IMR-90 (cell line): ENCODE measurements at regions not wholly inside any gene's neighbourhood (a gene's known extent, or its start where the extent isn't known, plus 50 kb on each side); places are given as distances from the start of the nearest gene placed in this dataset.

Experiments
- ATAC-seq: fragments of 200-7000 bp; cut with Tn5 transposase; 2 replicates; pipeline ENCODE4 v1.9.1; 2020; ENCODE audit warnings: low read depth, mild to moderate bottlenecking, moderate library complexity
- BruUV-seq: library from RNA; stranded (reverse); fragments of 400-500 nt; replicated peaks from 2 replicates; lab custom pipeline; 2021; lab: Mats Ljungman, UMichigan
- CTCF ChIA-PET: fragments of 300-600 bp; formaldehyde crosslinking; extraction: SDS; loops from one replicate; lab custom pipeline; 2021; ENCODE audit warnings: antibody characterized with exemption; lab: Yijun Ruan, JAX
- POLR2A ChIA-PET: fragments of 300-600 bp; sonication (Branson Sonifier 250); formaldehyde crosslinking; loops from one replicate; lab custom pipeline; 2022; ENCODE audit warnings: antibody characterized with exemption; ENCODE audit not compliant: unreplicated experiment; lab: Charles Lee
- DNase-seq: peaks from one replicate; pipeline ENCODE4 v3.0.0; 2013
- H2AFZ ChIP-seq: replicated peaks from 2 replicates; pipeline ENCODE3; 2013; ENCODE audit warnings: low read length, mild to moderate bottlenecking; ENCODE audit not compliant: poor library complexity
- H2AK5ac ChIP-seq: 2 replicates; pipeline ENCODE4 v1.6.1; 2013; ENCODE audit warnings: low read depth, low read length, inconsistent platforms
- H2AK9ac ChIP-seq: replicated peaks from 2 replicates; pipeline ENCODE3; 2013; ENCODE audit warnings: mild to moderate bottlenecking, low read depth, low read length, moderate library complexity; ENCODE audit not compliant: poor library complexity
- H2BK120ac ChIP-seq: 2 replicates; pipeline ENCODE4 v1.6.1; 2013; ENCODE audit warnings: low read depth, low read length, inconsistent platforms
- H2BK15ac ChIP-seq: 3 replicates; pipeline ENCODE4 v1.6.1; 2013; ENCODE audit warnings: low read depth, low read length, inconsistent platforms
- H2BK20ac ChIP-seq: 2 replicates; pipeline ENCODE4 v1.6.1; 2013; ENCODE audit warnings: low read depth, mild to moderate bottlenecking, inconsistent platforms, low read length, moderate library complexity
- H2BK5ac ChIP-seq: 2 replicates; pipeline ENCODE4 v1.6.1; 2013; ENCODE audit warnings: mild to moderate bottlenecking, low read depth, low read length, inconsistent platforms; ENCODE audit not compliant: poor library complexity, severe bottlenecking
- H3K14ac ChIP-seq: replicated peaks from 2 replicates; pipeline ENCODE4 v1.6.1; 2013; ENCODE audit warnings: low read depth, low read length, inconsistent platforms
- H3K18ac ChIP-seq: 2 replicates; pipeline ENCODE4 v1.6.1; 2013; ENCODE audit warnings: low read depth, low read length, control low read depth
- H3K23ac ChIP-seq: 2 replicates; pipeline ENCODE4 v1.6.1; 2013; ENCODE audit warnings: low read depth, low read length, inconsistent platforms
- H3K27ac ChIP-seq: 2 replicates; pipeline ENCODE4 v1.5.1; 2013; ENCODE audit warnings: mild to moderate bottlenecking, control low read depth, low read length; ENCODE audit not compliant: insufficient read depth
- H3K27me3 ChIP-seq: 2 replicates; pipeline ENCODE4 v1.6.1; 2013; ENCODE audit warnings: low read length; ENCODE audit not compliant: control insufficient read depth, insufficient read depth
- H3K36me3 ChIP-seq: 2 replicates; pipeline ENCODE4 v1.6.1; 2013; ENCODE audit warnings: low read length, mixed read lengths; ENCODE audit not compliant: control insufficient read depth, insufficient read depth
- H3K4ac ChIP-seq: 2 replicates; pipeline ENCODE4 v1.6.1; 2013; ENCODE audit warnings: low read depth, low read length, inconsistent platforms
- H3K4me1 ChIP-seq: 2 replicates; pipeline ENCODE4 v1.6.1; 2013; ENCODE audit warnings: low read length, mixed read lengths; ENCODE audit not compliant: control insufficient read depth, insufficient read depth
- H3K4me2 ChIP-seq: 2 replicates; pipeline ENCODE4 v1.6.1; 2013; ENCODE audit warnings: low read depth, mild to moderate bottlenecking, control low read depth, low read length, moderate library complexity
- H3K4me3 ChIP-seq: 2 replicates; pipeline ENCODE4 v1.5.1; 2013; ENCODE audit warnings: low read depth, mild to moderate bottlenecking, control low read depth, low read length, moderate library complexity; ENCODE audit not compliant: insufficient read depth
- H3K56ac ChIP-seq: 2 replicates; pipeline ENCODE4 v1.6.1; 2013; ENCODE audit warnings: low read length, inconsistent platforms; ENCODE audit not compliant: insufficient read depth; ENCODE audit errors: extremely low read depth
- H3K79me1 ChIP-seq, 2 experiments: 2 replicates each; pipeline ENCODE4 v1.6.1; 2013; ENCODE audit warnings: low read length in 2 of 2, inconsistent platforms in 1 of 2, low read depth in 1 of 2
- H3K9ac ChIP-seq: 2 replicates; pipeline ENCODE4 v1.6.1; 2013; ENCODE audit warnings: low read depth, low read length, control low read depth
- H3K9me1 ChIP-seq: 2 replicates; pipeline ENCODE4 v1.6.1; 2013; ENCODE audit warnings: low read length, inconsistent platforms; ENCODE audit not compliant: insufficient read depth
- H3K9me3 ChIP-seq: 2 replicates; pipeline ENCODE4 v1.6.1; 2013; ENCODE audit warnings: low read length; ENCODE audit not compliant: control insufficient read depth, insufficient read depth
- H4K20me1 ChIP-seq: 2 replicates; pipeline ENCODE4 v1.6.1; 2013; ENCODE audit warnings: low read length, inconsistent platforms; ENCODE audit not compliant: insufficient read depth
- H4K5ac ChIP-seq: 2 replicates; pipeline ENCODE4 v1.6.1; 2013; ENCODE audit warnings: mild to moderate bottlenecking, low read depth, low read length, control low read depth
- H4K8ac ChIP-seq, 2 experiments: 2 replicates each; pipeline ENCODE4 v1.6.1; 2013; ENCODE audit warnings: low read depth in 2 of 2, low read length in 2 of 2, control low read depth in 1 of 2, inconsistent platforms in 1 of 2
- H4K91ac ChIP-seq: 2 replicates; pipeline ENCODE4 v1.6.1; 2013; ENCODE audit warnings: low read depth, low read length, inconsistent platforms; ENCODE audit not compliant: insufficient read depth
- BHLHE40 ChIP-seq: fragments of 150-350 bp; IDR thresholded peaks from 2 replicates; pipeline ENCODE4 v1.6.1; 2016; ENCODE audit warnings: mild to moderate bottlenecking, low read depth, low read length
- CEBPB ChIP-seq: IDR thresholded peaks from 2 replicates; pipeline ENCODE4 v1.6.1; 2012; ENCODE audit warnings: low read depth, low read length, improper control_type of control experiment
- CHD1 ChIP-seq: IDR thresholded peaks from 2 replicates; pipeline ENCODE4 v1.6.1; 2012; ENCODE audit warnings: low read depth, low read length, improper control_type of control experiment
- FOS ChIP-seq: fragments of 150-350 bp; IDR thresholded peaks from 2 replicates; pipeline ENCODE4 v1.6.1; 2016; ENCODE audit warnings: low read depth, low read length
- MAFK ChIP-seq: IDR thresholded peaks from 2 replicates; pipeline ENCODE4 v1.6.1; 2012; ENCODE audit warnings: low read depth, low read length, improper control_type of control experiment
- MAZ ChIP-seq: IDR thresholded peaks from 2 replicates; pipeline ENCODE4 v1.6.1; 2012; ENCODE audit warnings: low read depth, mild to moderate bottlenecking, low read length, improper control_type of control experiment, moderate library complexity, borderline replicate concordance
- MXI1 ChIP-seq: IDR thresholded peaks from 2 replicates; pipeline ENCODE4 v1.6.1; 2012; ENCODE audit warnings: low read depth, mild to moderate bottlenecking, low read length, moderate library complexity, borderline replicate concordance
- NFE2L2 ChIP-seq: fragments of 150-350 bp; IDR thresholded peaks from 2 replicates; pipeline ENCODE4 v1.6.1; 2016; ENCODE audit warnings: low read depth, mild to moderate bottlenecking, low read length
- POLR2A ChIP-seq: IDR thresholded peaks from 2 replicates; pipeline ENCODE4 v1.6.1; 2012; ENCODE audit warnings: mild to moderate bottlenecking, low read depth, low read length
- RAD21 ChIP-seq: IDR thresholded peaks from 2 replicates; pipeline ENCODE4 v1.6.1; 2012; ENCODE audit warnings: low read length, improper control_type of control experiment
- RCOR1 ChIP-seq: IDR thresholded peaks from 2 replicates; pipeline ENCODE4 v1.6.1; 2012; ENCODE audit warnings: mild to moderate bottlenecking, low read length, improper control_type of control experiment; ENCODE audit not compliant: insufficient replicate concordance
- RFX5 ChIP-seq: IDR thresholded peaks from 2 replicates; pipeline ENCODE4 v1.8.0; 2012; ENCODE audit warnings: low read depth, mild to moderate bottlenecking, low read length, moderate library complexity
- SMC3 ChIP-seq: fragments of 150-350 bp; IDR thresholded peaks from 2 replicates; pipeline ENCODE4 v1.6.1; 2016; ENCODE audit warnings: low read depth, mild to moderate bottlenecking, antibody characterized with exemption, low read length, moderate library complexity
- WGBS, 2 experiments: methylation state at CpG; one replicate each; pipeline versions ENCODE4 v1.1.5 to v1.1.7; 2013; ENCODE audit warnings: missing lambda C conversion rate in 2 of 2; ENCODE audit not compliant: insufficient read length in 1 of 2; ENCODE audit errors: extremely low coverage in 2 of 2; 5-methylcytosine and 5-hydroxymethylcytosine counted together
- dilution Hi-C: fragments of 300-500 bp; cut with HindIII; formaldehyde crosslinking; loops from one replicate; pipeline ENCODE4 v1.14.3; 2018; ENCODE audit warnings: low sequenced_read_pairs; ENCODE audit not compliant: unreplicated experiment
- in situ Hi-C: fragments of 300-500 bp; cut with MboI; formaldehyde crosslinking; loops from 3 replicates; pipeline ENCODE4 v1.14.3; 2019; ENCODE audit warnings: low sequenced_read_pairs, inconsistent platforms, mixed read lengths
- intact Hi-C: fragments of 100-400 bp; cut with micrococcal nuclease; formaldehyde crosslinking; loops from 2 replicates; pipeline ENCODE4 v1.10.0; 2022
- TF ChIP-seq, protein P1 (sequence below): conservative IDR thresholded peaks from 2 replicates; pipeline ENCODE4 v1.5.1; 2012; ENCODE audit warnings: mild to moderate bottlenecking, low read depth, low read length, improper control_type of control experiment
- TF ChIP-seq, protein P2 (sequence below): fragments of 150-350 bp; IDR thresholded peaks from 2 replicates; pipeline ENCODE4 v1.6.1; 2016; ENCODE audit warnings: low read depth, mild to moderate bottlenecking, low read length, moderate library complexity, borderline replicate concordance
- TF ChIP-seq, protein P3 (sequence below): fragments of 150-350 bp; IDR thresholded peaks from 2 replicates; pipeline ENCODE4 v1.6.1; 2017; ENCODE audit warnings: mild to moderate bottlenecking, antibody characterized with exemption, low read length, low read depth

DNA sequence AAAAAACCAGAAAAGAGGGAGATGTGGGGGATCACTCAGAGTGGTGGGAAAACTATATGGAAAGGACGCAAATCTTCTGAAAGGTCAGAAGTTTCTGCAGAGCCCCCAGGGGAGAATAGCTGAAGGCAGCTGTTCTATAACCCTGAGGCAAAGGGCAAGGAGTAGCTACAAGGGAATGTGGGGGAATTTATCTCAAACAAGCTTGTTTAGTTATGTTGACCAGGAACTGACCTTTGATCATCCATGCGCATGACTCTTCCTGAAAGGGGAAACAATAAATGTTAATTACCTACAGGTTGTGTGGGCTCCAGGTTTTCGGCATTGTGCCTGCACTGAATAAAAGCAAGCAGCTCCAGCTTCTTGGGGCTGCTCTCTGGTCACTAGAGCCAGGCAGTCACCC is 968.5 kb downstream of the AACS start:
- in situ Hi-C loops (no loop called here), intact Hi-C loops (no loop called here), dilution Hi-C loops (no loop called here)
- Histone ChIP-seq H3K4ac (no peak overlapping the region), H3K14ac (no peak overlapping the region), H2AFZ (no peak overlapping the region), H3K79me1 (no peaks in the 10 kb centered on the region), H2BK20ac (no peak overlapping the region), H3K27ac (no peak overlapping the region), H2AK5ac (no peak overlapping the region), H3K36me3 (no peaks in the 10 kb centered on the region), H3K9me1 (no peaks in the 10 kb centered on the region), H3K23ac (no peak overlapping the region), H3K4me2 (no peak overlapping the region), H3K9ac (no peak overlapping the region), H2AK9ac (no peak overlapping the region), H3K4me3 (no peak overlapping the region), H3K27me3 (no peaks in the 10 kb centered on the region), H2BK15ac (no peak overlapping the region), H4K20me1 (no peaks in the 10 kb centered on the region), H2BK120ac (no peak overlapping the region), H4K8ac (no peak overlapping the region), H3K18ac (no peak overlapping the region), H2BK5ac (no peak overlapping the region), H3K9me3 (peaks cover 6% of the 10 kb centered on the region; the same call in 1 of the 2 replicates), H3K56ac (no peak overlapping the region), H4K5ac (no peak overlapping the region), H3K4me1 (no peaks in the 10 kb centered on the region), H4K91ac (no peak overlapping the region)
- CTCF ChIA-PET, result no interaction called here
- TF ChIP-seq FOS (no peak), RAD21 (no peak), CEBPB (no peak), MAZ (no peak), RCOR1 (no peak), RFX5 (no peak), NFE2L2 (no peak), POLR2A (no peak), MAFK (no peak), CHD1 (no peak), MXI1 (no peak), BHLHE40 (no peak), SMC3 (no peak)
- TF ChIP-seq, protein P1, sequence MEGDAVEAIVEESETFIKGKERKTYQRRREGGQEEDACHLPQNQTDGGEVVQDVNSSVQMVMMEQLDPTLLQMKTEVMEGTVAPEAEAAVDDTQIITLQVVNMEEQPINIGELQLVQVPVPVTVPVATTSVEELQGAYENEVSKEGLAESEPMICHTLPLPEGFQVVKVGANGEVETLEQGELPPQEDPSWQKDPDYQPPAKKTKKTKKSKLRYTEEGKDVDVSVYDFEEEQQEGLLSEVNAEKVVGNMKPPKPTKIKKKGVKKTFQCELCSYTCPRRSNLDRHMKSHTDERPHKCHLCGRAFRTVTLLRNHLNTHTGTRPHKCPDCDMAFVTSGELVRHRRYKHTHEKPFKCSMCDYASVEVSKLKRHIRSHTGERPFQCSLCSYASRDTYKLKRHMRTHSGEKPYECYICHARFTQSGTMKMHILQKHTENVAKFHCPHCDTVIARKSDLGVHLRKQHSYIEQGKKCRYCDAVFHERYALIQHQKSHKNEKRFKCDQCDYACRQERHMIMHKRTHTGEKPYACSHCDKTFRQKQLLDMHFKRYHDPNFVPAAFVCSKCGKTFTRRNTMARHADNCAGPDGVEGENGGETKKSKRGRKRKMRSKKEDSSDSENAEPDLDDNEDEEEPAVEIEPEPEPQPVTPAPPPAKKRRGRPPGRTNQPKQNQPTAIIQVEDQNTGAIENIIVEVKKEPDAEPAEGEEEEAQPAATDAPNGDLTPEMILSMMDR, result no peak
- TF ChIP-seq, protein P2, sequence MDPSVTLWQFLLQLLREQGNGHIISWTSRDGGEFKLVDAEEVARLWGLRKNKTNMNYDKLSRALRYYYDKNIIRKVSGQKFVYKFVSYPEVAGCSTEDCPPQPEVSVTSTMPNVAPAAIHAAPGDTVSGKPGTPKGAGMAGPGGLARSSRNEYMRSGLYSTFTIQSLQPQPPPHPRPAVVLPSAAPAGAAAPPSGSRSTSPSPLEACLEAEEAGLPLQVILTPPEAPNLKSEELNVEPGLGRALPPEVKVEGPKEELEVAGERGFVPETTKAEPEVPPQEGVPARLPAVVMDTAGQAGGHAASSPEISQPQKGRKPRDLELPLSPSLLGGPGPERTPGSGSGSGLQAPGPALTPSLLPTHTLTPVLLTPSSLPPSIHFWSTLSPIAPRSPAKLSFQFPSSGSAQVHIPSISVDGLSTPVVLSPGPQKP, result no peak
- TF ChIP-seq, protein P3, sequence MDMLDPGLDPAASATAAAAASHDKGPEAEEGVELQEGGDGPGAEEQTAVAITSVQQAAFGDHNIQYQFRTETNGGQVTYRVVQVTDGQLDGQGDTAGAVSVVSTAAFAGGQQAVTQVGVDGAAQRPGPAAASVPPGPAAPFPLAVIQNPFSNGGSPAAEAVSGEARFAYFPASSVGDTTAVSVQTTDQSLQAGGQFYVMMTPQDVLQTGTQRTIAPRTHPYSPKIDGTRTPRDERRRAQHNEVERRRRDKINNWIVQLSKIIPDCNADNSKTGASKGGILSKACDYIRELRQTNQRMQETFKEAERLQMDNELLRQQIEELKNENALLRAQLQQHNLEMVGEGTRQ, result no peak
- DNase-seq, result no peak
- 67% methylated on average over 1 of the region's 3 CpGs; no CpG with 5 or more reads in 1 of the 2 experiments for WGBS, 2 experiments
- no TSS peak for BruUV-seq
- ATAC-seq, result no peak
- POLR2A ChIA-PET, result no interaction called here
